Muscle layer of colon (tissue), 2 donors: ENCODE measurements at regions not wholly inside any gene's neighbourhood (a gene's known extent, or its start where the extent isn't known, plus 50 kb on each side); places are given as distances from the start of the nearest gene placed in this dataset.

Experiments
- H3K27ac ChIP-seq: one replicate; pipeline ENCODE4 v1.7.0; 2013; ENCODE audit warnings: low read depth, mild to moderate bottlenecking, low read length, moderate library complexity
- H3K27me3 ChIP-seq, 2 donors: one replicate each; pipeline ENCODE4 v1.7.0; 2013; ENCODE audit warnings: low read length in 2 of 2, mild to moderate bottlenecking in 2 of 2; ENCODE audit not compliant: insufficient read depth in 2 of 2, control insufficient read depth in 1 of 2
- H3K36me3 ChIP-seq: one replicate; pipeline ENCODE4 v1.7.0; 2013; ENCODE audit warnings: mild to moderate bottlenecking, low read length; ENCODE audit not compliant: insufficient read depth
- H3K4me1 ChIP-seq: one replicate; pipeline ENCODE4 v1.7.0; 2013; ENCODE audit warnings: mild to moderate bottlenecking, low read length; ENCODE audit not compliant: insufficient read depth
- H3K4me3 ChIP-seq, 2 donors: one replicate each; pipeline ENCODE4 v1.7.0; 2013; ENCODE audit warnings: low read length in 2 of 2, low read depth in 1 of 2, mild to moderate bottlenecking in 1 of 2, moderate library complexity in 1 of 2
- H3K9ac ChIP-seq: one replicate; pipeline ENCODE4 v1.7.0; 2013; ENCODE audit warnings: low read length
- H3K9me3 ChIP-seq: one replicate; pipeline ENCODE4 v1.7.0; 2013; ENCODE audit warnings: mild to moderate bottlenecking, low read length
- donor health status: abdominal sarcoma.
- donor health status: Adenocarcinoma of cecum.

DNA sequence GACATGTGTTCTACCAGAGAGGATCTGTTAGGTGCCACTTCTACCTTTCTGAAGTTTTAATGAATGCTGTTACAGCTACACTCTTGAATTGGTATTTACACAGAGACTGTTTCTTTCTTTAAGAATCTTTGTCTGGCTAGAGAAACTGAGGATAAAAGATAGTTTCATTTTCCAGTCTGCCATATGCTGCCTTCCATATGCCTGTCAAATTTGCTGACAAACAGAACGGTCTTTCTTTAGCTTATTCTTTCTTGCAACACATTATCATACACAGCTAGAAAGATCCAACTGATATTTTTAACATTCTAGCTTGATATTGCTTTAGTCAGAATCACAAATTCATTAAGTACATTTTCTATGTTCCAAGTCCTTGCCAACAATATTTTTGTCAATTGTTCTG is 409.8 kb upstream of the CELF4 start:
- no peak overlapping the region for H3K9ac ChIP-seq
- H3K9me3 ChIP-seq: no peaks in the 10 kb centered on the region
- H3K27ac ChIP-seq: no peak overlapping the region
- no peaks in the 10 kb centered on the region for H3K27me3 ChIP-seq
- no peaks in the 10 kb centered on the region for H3K4me1 ChIP-seq
- H3K4me3 ChIP-seq: no peak overlapping the region
- H3K36me3 ChIP-seq: no peaks in the 10 kb centered on the region

DNA sequence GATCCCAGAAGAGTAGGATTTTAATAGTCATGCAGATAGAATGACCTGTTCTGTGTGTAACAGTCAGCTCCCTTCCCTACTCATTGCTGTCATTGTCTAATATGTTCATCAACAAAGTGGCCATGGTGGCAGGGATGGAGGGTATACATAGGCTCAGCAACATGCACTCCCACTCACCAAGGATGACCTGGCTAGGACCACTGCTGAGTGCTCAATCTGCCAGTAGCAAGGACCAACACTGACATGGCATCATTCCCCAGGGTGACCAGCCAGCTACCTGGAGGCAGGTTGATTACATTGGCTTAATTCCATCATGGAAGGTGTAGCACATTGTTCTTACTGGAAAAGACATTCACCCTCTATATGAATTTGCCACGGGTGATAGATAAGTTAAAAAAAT is 401.7 kb upstream of the CELF4 start:
- Histone ChIP-seq H3K4me1 (no peaks in the 10 kb centered on the region), H3K27ac (no peak overlapping the region), H3K9me3 (no peaks in the 10 kb centered on the region), H3K4me3 (no peak overlapping the region), H3K27me3 (no peaks in the 10 kb centered on the region), H3K9ac (no peak overlapping the region), H3K36me3 (no peaks in the 10 kb centered on the region)

DNA sequence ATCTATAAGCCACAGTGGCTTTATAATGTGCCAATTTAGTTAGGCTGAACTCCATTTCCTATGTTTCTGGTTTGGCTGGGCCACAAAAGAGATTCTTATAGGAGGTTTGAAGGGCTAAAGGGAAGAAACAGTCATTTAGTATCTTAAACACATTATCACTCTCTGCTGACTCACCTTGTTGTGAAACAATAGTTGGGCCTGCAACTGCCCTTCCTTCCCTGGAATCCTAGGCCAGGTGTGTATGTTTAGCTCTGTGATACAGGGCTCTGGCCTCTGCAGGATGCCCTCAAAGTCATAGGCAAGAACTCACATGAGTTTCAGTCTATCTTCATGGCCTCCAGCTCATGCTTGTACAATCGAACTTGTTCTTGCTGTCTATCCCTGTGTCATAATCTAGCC is 400.0 kb upstream of the CELF4 start:
- H3K27ac ChIP-seq: no peak overlapping the region
- H3K36me3 ChIP-seq: no peaks in the 10 kb centered on the region
- H3K27me3 ChIP-seq: no peaks in the 10 kb centered on the region

DNA sequence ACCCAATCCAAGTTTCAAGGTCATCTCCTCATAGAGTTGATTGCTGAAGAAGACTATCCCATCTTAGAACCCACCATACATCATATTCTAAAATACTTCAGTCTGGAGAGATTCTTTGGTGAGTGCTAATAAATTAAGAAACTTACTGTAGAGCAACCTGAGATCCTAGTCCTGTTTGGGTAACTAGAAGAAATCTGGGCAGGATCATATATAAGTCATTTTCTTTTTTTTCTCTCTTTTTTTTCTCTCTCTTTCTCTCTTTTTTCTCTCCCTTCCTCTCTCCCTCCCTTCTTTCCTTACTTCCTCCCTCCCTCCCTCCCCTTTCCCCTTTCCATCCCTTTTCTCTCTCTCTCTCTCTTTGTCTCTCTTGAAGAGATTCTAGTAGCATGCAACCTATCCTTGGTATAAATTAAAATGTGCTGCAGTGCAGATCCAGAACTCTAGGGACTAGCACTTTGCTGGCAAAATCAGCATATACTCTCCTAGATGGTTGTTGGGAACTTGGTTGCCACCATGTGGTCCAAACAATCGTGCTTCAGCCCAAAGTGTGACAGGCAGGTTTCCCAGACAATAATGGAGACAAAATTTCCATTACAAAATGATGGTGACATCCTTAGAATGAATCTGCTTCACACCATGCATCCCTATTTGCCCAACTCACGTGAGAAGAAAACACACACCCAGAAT is 399.4 kb upstream of the CELF4 start:
- no peaks in the 10 kb centered on the region for H3K27me3 ChIP-seq
- H3K4me3 ChIP-seq: no peak overlapping the region
- H3K4me1 ChIP-seq: no peaks in the 10 kb centered on the region
- no peak overlapping the region for H3K9ac ChIP-seq
- no peaks in the 10 kb centered on the region for H3K9me3 ChIP-seq
- H3K27ac ChIP-seq: no peak overlapping the region
- no peaks in the 10 kb centered on the region for H3K36me3 ChIP-seq

More for the DNA sequence above, 400.0 kb upstream of the CELF4 start:
- Histone ChIP-seq H3K4me3 (no peak overlapping the region), H3K9me3 (no peaks in the 10 kb centered on the region), H3K9ac (no peak overlapping the region), H3K4me1 (no peaks in the 10 kb centered on the region)

DNA sequence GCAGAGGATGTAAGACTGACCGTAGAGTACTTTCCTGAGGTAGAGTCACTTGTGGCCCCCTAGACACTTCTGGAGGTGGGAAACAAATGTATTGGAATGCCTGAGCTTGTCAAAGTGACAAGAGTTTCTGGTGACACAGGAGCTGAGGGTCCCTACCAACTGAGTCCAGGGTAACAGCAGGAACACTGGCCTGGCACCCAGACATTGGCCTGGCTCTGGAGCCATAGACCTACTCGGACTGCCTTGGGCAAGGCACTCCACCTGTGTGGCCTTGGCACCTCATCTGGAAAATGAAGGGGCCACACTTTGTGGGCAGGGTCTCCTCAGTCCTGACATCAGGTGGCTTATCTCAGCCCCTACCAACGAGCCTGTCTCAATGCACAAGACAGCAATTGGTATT is 398.2 kb upstream of the CELF4 start:
- H3K4me3 ChIP-seq: no peak overlapping the region
- H3K27ac ChIP-seq: no peak overlapping the region
- H3K36me3 ChIP-seq: no peaks in the 10 kb centered on the region
- no peaks in the 10 kb centered on the region for H3K9me3 ChIP-seq
- H3K4me1 ChIP-seq: no peaks in the 10 kb centered on the region
- H3K9ac ChIP-seq: no peak overlapping the region
- H3K27me3 ChIP-seq: no peaks in the 10 kb centered on the region

DNA sequence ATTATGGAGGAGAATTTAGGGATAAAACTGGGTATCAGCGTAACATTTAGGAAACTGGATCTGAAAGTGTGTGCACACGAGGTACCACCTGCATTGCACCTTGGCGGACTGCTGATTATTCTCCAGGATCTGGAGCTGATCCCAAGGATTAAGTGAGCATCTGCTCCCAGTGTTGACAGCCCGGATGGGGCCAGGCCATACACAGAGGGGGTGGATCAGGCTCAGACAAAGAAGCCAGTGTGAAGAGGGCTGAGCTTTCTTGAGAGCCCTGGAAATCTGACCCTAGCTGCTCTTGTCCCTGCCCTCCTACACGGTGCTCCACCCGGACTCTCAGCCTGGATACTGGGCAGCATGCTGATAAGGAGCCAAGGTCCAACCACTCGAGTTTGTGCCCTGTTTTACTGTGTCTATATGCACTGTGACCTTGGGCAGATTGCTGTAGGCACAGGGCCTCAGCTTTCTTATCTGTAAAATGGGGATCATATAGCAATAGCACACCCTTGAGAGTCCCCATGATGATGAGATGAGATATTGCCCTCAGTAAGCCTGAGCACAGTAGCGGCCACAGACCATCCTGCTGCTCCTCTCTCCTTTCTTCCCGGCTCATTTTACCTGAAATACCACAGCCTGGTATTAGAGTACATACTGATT is 396.8 kb upstream of the CELF4 start:
- no peaks in the 10 kb centered on the region for H3K9me3 ChIP-seq
- no peak overlapping the region for H3K9ac ChIP-seq
- no peak overlapping the region for H3K27ac ChIP-seq
- H3K27me3 ChIP-seq: no peaks in the 10 kb centered on the region
- H3K4me1 ChIP-seq: no peaks in the 10 kb centered on the region
- H3K36me3 ChIP-seq: no peaks in the 10 kb centered on the region
- no peak overlapping the region for H3K4me3 ChIP-seq

DNA sequence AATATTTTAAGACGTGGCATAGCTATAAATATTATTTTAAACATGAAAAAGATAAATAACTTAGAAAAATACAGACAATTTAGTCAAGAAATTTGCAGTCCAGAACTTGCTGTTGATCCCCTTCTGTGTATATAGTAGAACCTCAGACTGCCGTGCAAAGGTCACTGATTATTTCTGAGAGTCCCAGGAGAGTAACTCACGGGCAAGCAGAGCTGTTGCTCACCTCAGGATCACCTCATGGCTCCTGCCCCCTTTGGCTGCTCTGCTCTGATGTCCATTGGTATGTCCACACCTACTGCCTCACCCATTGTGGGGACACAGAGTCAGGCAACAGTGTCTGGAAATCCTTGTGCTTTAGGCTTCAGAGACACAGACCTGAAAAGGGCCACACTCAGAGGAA is 392.9 kb upstream of the CELF4 start:
- Histone ChIP-seq H3K4me1 (no peaks in the 10 kb centered on the region), H3K4me3 (no peak overlapping the region), H3K27ac (no peak overlapping the region), H3K9ac (no peak overlapping the region), H3K9me3 (no peaks in the 10 kb centered on the region), H3K36me3 (no peaks in the 10 kb centered on the region), H3K27me3 (no peaks in the 10 kb centered on the region)

DNA sequence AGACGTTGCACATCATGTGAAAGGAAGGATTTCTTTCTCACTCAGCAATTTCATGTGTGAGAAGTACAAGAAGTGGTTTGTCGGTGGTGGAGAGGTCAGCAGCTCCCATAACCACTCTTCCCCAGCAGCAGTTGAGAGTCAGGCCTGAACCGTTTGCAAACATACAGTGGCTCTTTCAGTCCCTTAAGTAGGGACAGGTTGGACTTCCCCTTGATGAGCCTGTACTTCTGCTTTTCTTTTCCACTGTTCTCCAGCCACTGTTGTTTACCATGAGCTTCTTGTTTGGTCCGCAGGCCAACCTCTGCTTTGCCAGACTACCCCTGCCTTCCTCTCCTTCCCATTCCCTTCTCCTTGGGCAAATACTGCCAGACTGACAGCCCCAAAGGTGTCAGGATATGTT is 391.3 kb upstream of the CELF4 start:
- no peaks in the 10 kb centered on the region for H3K27me3 ChIP-seq
- no peaks in the 10 kb centered on the region for H3K36me3 ChIP-seq
- H3K27ac ChIP-seq: no peak overlapping the region
- no peak overlapping the region for H3K9ac ChIP-seq
- H3K4me1 ChIP-seq: no peaks in the 10 kb centered on the region
- no peaks in the 10 kb centered on the region for H3K9me3 ChIP-seq
- no peak overlapping the region for H3K4me3 ChIP-seq

DNA sequence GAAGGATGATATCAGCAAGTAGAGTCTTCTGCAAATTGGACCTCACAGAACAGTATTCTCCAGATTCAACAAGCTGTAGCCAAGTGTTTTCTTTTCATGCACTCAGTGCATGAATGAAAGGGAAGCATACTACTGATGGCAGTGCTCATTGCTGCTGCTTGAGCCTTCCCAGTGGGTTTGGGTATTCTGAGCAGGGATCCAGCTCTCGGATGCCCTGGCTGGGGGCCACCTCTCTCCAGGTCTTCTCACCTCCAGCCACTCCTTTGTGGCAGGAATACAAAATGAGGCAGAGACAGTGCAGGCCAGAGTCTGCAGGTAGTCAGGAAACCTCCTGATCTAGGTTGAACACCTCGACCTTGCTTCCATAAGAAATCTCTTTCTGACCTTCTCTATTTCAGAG is 390.4 kb upstream of the CELF4 start:
- H3K4me3 ChIP-seq: no peak overlapping the region
- H3K27me3 ChIP-seq: no peaks in the 10 kb centered on the region
- no peaks in the 10 kb centered on the region for H3K36me3 ChIP-seq
- no peak overlapping the region for H3K27ac ChIP-seq
- no peak overlapping the region for H3K9ac ChIP-seq
- H3K4me1 ChIP-seq: no peaks in the 10 kb centered on the region
- no peaks in the 10 kb centered on the region for H3K9me3 ChIP-seq

DNA sequence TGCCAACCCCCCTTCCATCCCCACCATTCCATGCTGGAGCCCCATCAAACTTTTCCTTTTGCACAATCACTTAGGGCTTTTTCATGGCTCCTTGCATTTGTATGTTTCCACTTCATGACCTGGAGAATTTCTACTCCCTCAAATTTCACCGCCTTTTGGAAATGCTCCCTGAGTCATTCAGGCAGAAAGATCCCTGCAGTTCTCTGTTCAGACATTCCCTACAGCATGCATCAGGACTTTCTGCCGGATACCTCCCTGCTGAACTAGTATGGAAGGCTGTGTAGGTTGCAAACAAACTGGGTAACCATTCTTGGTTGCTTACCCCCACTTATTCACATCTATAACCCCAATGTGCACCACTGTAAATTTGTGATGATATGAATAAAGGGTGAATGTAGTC is 389.6 kb upstream of the CELF4 start:
- no peak overlapping the region for H3K27ac ChIP-seq
- H3K27me3 ChIP-seq: no peaks in the 10 kb centered on the region
- H3K36me3 ChIP-seq: no peaks in the 10 kb centered on the region
- no peak overlapping the region for H3K9ac ChIP-seq
- no peak overlapping the region for H3K4me3 ChIP-seq
- no peaks in the 10 kb centered on the region for H3K9me3 ChIP-seq
- no peaks in the 10 kb centered on the region for H3K4me1 ChIP-seq

DNA sequence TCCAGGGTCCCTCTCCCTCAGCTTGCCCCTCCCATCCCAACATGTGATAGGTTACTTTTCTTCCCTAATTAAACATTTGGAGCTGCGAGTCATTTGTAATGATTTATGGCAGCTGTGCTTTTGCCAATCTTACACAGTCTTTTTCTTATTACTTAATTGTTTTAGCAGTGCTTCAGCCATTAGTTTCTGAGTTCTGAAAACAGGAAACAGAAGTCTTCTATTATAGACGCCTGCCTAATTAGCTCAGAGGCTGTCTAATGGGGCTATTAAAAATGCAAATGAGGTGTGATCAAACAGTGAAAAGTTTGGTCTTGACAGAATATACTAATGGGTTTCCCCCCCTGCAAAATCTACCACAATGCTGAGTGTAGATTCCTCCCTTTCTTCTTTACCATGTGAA is 388.3 kb upstream of the CELF4 start:
- no peak overlapping the region for H3K9ac ChIP-seq
- no peaks in the 10 kb centered on the region for H3K9me3 ChIP-seq
- no peak overlapping the region for H3K4me3 ChIP-seq

DNA sequence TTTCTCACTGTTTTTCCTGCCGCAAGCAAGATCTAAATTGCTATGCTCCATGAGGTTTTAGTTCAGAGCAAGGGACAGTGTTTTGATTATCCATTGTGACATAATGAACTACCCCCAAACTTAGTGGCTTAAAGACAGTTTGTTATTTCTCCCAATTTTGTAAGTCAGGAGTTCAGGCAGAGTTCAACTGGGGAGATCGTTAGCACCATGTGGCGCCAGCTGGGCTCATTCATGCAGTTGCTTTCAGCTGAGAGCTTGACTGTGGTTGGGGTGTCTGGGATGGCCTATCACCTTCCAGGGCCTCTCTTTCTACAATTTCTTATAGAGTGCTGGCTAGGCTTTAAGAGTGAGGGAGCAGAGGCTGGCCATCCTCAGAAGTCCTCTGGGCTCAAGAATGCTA is 382.9 kb upstream of the CELF4 start:
- Histone ChIP-seq H3K27me3 (no peaks in the 10 kb centered on the region), H3K27ac (no peak overlapping the region), H3K4me1 (no peaks in the 10 kb centered on the region), H3K4me3 (no peak overlapping the region), H3K9me3 (no peaks in the 10 kb centered on the region), H3K9ac (no peak overlapping the region), H3K36me3 (no peaks in the 10 kb centered on the region)

More for the DNA sequence above, 388.3 kb upstream of the CELF4 start:
- no peaks in the 10 kb centered on the region for H3K36me3 ChIP-seq
- H3K4me1 ChIP-seq: no peaks in the 10 kb centered on the region
- no peaks in the 10 kb centered on the region for H3K27me3 ChIP-seq
- H3K27ac ChIP-seq: no peak overlapping the region
